ELR (cell line): ENCODE measurements at regions not wholly inside any gene's neighbourhood (a gene's known extent, or its start where the extent isn't known, plus 50 kb on each side); places are given as distances from the start of the nearest gene placed in this dataset.
A peak's percentile ranks its signal among the peaks of the same experiment; 100 is the strongest.

ENCODE experiments used
- DNase-seq: peaks from one replicate; pipeline ENCODE4 v3.0.0-alpha.2; 2015; ENCODE audit warnings: low read depth

DNA sequence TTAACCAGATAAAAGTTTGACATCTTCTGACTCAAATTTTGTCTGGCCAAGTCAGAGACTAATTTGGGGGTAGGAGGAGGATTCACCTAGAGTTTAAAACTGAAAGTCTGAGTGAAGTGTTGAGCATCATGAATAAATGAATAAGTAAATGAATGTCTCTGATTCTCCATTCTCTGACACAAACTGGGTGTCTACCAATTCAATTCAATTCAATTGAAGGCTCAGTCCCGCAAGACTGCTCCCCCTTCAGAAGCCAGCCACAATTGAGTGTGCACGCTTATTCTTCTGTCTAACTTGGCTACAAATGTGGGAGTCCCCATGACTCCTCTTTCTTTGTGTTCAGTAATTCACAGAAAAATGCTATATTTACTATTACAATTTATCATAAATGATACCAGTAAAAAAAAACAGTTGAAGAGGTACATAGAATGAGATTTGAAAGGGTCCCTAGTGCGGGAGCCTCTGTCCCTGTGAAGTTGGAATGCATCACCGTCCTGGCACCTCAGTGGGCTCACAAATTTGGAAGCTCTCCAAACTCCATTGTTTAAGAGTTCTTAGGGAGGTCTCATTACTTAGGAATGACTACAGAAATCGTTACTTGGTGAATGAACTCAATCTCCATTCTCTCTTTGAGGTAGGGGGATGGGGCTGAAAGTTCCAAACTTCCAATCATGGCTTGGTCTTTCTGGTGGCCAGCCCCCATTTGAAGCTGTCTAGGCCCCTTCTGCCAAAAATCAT lies 243.7 kb upstream of the PHYHIPL start:
- DNase-seq, result peak; percentile 83

DNA sequence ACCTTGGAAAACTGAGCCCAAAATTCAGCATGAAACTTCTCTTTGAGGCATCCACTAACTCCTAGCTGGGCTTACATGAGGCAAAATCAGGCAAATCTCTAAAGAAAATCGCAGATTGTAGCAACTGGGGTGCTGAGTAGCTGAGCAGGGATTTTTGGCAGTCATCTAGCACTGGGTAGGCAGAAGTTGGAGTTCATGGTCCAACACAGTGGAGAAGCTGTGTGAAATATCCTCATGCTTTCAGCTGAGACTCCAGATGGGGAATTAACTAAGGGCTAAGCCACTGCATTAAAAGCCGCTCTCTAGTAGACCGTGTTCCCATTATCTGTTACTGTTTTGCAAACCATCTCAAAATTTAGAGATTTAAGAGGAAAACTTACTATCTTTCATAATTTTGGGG lies 240.1 kb upstream of the PHYHIPL start:
- DNase-seq, result no peak

DNA sequence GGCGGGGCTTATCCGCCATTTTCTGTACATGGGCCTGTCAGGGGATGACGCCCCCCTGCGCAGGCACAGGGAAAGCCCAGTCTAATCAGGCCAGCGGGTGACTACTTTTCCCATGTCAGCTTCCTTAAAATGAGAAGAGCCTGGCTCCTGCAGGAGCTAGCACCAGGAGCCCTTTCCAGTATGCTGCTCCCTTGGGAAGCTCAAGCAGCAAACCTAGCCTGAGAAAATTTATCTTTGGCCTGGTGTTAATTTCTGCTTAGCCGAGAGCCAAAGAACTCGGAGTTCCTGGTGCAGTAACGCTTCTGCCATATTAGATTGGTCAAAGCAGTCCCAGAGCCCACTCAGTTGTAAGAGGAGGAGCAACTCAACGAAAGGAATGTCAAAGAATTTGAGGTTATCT lies 239.0 kb upstream of the PHYHIPL start:
- DNase-seq, result no peak

DNA sequence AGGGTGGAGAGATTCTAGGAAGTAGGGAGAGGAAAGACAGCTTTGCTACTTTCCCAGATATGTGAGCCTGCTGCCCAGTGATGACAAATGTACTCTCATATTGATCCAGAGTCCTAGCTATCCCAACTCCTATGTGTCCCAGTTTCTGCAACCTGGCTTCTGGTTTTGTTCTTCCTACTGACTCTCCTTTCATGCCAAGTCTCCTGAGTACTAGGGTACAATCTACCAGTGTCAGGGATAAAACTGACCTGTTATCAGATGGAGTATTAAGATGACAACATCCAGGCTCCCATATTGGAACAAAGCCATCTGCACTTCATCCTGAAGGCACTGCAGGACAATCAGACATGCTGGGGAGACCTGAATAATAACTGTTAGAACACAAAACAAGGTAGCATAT lies 233.7 kb upstream of the PHYHIPL start:
- no peak for DNase-seq

DNA sequence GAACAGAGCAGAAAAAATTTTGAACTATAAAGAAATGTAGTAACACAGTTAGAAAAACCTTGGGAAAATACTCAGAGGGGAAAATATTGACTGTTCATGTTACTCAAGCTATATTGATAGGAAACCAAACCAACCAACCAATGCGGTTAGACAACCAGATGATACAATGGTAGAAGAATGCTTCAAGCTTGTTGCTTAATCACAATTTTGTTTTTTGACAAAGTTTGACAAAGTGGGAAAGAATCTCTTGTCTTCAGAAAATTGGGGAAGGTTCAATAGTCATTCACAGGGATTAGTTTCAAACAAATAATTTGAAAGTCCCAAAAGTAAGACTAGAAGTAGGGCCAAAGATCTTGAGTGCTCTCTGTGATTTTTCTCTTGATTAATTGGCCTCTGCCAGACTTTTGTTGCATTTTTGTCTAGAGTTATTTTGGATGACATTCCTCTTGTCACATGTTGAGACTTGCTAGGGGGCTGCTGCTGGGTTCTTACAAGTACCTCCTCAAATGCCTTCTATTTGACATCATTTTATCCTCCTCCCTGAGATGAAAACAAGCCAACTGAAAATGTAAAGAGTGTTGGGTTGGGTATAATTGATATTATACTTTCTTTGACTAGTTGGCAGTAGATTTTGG lies 233.1 kb upstream of the PHYHIPL start:
- peak; percentile 69 for DNase-seq

DNA sequence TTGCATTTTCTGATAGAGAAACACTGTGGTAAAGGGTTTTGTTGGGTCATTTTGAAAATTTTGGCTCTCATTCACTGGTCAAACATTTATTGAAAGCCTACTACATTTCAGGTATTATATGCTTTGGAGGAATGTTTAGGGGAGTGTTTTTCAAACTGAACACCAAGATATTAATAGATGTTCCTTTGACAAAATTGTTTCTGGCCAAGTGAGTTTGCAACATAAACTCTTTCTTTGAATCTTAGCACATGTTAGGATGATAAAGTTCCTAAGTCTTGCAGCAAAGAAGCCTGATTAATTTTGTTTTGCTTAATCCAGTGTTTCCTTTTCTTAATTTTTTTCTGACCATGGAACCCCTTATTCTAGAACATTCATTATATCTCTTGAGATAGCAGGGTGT lies 232.5 kb upstream of the PHYHIPL start:
- no peak for DNase-seq

DNA sequence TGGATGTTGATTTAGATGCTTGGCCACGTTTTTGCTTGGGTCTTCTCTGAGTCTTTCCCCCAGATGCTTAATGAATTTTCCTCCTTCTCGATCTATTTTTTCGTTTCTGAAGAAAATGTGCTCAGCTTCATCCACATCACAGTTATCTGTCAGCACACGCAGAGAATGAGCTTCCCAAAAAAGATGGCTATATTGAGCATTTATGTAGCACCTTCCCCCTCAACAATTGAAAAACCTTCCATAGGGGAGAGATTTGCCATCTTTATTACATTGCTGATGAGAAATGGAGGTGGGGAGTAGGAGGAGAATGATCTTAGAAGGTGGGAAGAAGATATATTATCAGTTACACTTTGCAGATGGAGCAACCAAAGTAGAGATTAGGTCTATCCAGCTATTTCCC lies 228.1 kb upstream of the PHYHIPL start:
- no peak for DNase-seq

- peak; percentile 68 for DNase-seq
Observed at GRCh38 chr10:58950618-58951017, 225.8 kb upstream of the PHYHIPL start.

DNA sequence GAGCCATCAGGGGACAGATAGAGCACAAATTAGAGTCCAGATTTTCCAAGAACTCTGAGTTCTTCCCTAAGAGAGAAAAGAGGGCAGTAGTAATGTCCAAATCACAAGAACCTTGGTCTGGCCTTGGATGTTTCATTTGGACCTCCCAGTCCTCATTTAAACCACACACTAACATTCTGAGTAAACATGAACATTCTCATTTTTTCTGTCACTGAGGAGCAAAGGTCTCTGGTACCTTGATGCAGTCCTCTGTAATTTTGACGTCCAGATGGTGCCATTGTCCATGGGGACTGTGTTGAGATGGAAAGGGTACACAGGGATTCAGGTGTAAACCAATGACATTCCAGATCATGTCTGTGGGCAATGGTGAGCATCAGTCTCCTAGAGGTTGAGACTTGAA lies 225.4 kb upstream of the PHYHIPL start:
- no peak for DNase-seq

- DNase-seq, result peak; percentile 27
Observed at GRCh38 chr10:58951746-58952145, 224.7 kb upstream of the PHYHIPL start.

GRCh38 chr10:58952162-58952601 lies 224.3 kb upstream of the PHYHIPL start:
- DNase-seq, result no peak

GRCh38 chr10:58952747-58953466 lies 223.5 kb upstream of the PHYHIPL start:
- DNase-seq, result peak; percentile 63

GRCh38 chr10:58954178-58954577 lies 222.3 kb upstream of the PHYHIPL start:
- no peak for DNase-seq

DNA sequence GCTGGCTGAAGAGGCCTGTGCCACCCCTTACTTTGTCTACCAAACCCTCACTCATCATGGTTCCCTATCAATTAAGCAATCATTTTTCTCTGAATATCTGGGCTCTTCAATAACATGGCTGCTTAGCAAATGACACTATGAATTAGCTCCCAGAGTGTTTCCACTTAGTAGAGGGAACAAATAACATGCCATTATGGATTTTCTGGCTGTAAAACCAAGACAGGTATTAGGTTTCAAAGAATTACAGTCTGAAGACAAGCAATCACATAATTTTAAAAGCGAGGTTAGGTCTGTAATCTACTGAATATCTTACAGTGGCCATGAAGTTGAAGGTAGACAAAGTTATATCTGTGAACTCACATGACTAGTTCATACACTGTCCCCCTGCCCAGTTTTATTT lies 220.8 kb upstream of the PHYHIPL start:
- no peak for DNase-seq

- peak; percentile 62 for DNase-seq
Observed at GRCh38 chr10:58956926-58957325, 219.5 kb upstream of the PHYHIPL start.

DNA sequence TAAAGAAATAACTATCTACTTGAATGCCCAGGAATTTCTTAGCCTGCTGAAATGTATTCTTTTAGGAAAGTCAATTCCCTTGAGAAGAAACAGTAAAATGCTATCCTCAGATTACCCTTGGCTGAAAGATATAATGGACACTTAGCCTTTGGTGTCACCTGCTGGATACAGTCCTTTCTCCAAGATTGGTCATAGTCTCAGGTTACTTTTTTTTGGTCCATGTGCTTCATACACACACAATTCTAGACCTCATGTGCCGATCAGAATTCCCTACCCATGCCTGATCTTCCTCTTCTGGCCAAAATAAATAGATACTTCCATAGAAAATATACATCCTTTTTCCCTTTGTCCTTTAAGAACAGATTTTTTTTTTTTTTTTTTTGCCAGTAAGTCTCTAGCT lies 218.9 kb upstream of the PHYHIPL start:
- DNase-seq, result no peak

DNA sequence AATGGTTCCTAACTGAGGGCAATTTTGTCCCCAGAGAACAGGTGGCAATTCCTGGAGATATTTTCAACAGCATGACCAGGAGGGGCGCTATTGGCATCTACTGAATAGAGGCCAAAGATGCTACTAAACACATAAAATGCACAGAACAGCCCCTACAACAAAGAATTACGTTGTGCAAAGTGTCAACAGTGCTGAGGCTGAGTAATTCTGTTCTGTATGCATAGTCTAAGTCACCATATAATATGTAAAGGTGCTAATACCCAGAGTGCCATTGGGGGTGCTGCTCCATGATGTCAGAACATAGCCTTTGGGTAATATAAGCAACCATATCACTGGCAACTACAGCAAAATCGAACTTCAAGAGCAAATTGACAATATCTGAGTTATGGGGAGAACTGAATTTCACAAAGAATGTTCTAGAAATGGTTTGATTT lies 213.3 kb upstream of the PHYHIPL start:
- DNase-seq, result peak; percentile 27

DNA sequence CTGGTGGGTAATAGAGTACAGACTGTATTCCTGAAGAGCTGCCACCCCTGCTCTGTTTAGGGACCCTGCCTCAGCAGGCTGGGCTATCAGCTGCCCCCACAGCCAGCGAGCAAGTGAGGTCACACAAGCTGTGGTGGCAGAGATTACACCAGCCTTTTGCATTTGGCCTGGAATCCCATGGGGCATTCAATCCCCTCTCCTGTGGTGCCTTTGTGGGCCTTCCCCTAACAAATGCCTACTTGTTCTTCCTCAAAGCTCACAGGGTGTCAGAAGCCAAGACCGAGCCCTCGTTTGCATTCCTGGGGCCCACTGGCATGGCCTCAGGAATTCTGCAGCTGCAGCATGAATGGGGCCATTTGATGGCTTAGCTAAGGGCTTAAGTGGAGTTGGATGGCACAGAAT lies 212.7 kb upstream of the PHYHIPL start:
- no peak for DNase-seq

GRCh38 chr10:58965855-58966254 lies 210.6 kb upstream of the PHYHIPL start:
- DNase-seq, result no peak

DNA sequence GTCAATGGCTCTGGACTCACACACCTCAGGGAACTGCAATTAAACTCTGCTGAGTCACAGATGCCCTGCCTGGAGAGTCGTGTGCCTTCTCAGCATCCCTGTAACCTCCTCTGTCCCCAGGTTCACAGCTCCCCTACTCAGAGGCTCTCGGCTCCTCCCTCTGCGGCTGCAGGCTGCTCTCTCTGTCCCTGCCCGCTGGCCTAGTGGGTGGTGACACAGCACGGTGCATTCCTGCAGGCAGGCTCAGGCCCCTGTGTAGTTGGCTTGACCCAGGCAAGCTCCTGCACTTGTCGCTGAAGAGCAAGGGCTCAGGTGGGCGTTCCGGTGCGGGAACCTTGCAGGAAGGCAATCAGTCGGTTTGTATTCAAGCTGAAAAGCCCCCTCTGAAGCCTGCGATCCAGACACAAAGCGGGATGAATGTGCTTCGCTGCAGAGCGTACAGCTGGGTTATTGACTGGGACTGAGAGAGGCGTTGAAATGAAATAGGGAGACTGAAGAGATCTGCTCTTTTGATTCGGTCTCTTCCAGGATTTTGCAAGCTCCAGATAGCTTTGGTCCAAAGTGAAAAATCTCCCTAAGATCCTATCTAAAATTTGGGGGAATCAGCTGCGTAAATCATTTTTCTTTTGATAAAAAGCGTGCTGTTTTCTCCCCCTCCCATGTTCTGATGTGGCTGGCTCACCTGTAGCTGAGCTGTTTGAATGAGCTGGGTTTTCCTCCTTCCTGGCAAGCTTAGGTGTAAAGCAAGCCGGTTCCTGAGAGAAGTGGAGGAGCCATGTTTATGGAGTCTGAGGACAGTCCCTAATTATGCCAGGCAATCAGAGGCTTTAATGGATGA lies 208.7 kb upstream of the PHYHIPL start:
- no peak for DNase-seq

- DNase-seq, result no peak
Observed at GRCh38 chr10:58968389-58968755, 208.1 kb upstream of the PHYHIPL start.

GRCh38 chr10:58969576-58969975 lies 206.9 kb upstream of the PHYHIPL start:
- no peak for DNase-seq
